ENCODE measurements at regions not wholly inside any gene's neighbourhood (a gene's known extent, or its start where the extent isn't known, plus 50 kb on each side); places are given as distances from the start of the nearest gene placed in this dataset.

GRCh38 chr6:126657561-126658175 is 317.8 kb downstream of the CENPW start:
- TF ChIP-seq, protein P1, sequence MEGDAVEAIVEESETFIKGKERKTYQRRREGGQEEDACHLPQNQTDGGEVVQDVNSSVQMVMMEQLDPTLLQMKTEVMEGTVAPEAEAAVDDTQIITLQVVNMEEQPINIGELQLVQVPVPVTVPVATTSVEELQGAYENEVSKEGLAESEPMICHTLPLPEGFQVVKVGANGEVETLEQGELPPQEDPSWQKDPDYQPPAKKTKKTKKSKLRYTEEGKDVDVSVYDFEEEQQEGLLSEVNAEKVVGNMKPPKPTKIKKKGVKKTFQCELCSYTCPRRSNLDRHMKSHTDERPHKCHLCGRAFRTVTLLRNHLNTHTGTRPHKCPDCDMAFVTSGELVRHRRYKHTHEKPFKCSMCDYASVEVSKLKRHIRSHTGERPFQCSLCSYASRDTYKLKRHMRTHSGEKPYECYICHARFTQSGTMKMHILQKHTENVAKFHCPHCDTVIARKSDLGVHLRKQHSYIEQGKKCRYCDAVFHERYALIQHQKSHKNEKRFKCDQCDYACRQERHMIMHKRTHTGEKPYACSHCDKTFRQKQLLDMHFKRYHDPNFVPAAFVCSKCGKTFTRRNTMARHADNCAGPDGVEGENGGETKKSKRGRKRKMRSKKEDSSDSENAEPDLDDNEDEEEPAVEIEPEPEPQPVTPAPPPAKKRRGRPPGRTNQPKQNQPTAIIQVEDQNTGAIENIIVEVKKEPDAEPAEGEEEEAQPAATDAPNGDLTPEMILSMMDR (IDR thresholded peaks at IDR 0.05; ENCODE audit: extremely low read depth, insufficient read depth, missing control alignments): peak; percentile 57
- in situ Hi-C loops (cut with MboI; ENCODE audit: low pct_unique_long_range_greater_than_20kb, low sequenced_read_pairs, unreplicated experiment): loop anchor here (25.0 kb wide), 1 partner anchor 470 kb away; no protein-coding TSS in a partner anchor
- DNase-seq (ENCODE audit: low spot score): peak; percentile 21

DNA sequence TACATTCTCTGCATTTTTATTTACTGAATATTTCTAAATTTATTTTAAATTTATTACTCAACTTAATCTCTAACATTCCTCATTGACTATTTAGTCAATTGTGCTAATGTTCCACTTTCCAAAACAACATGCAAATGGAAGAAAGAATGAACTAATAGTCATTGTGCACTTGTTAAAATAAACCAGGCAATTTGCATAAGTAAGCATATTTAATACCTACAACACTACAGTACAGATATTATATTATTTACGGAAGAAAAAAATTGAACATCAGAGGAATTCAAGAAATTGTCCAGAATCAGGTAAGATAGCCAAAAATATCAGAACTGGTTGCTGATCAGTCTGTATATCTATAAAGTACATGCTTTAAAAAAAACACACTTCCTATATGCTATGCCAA is 320.5 kb downstream of the CENPW start:
- DNase-seq (ENCODE audit: low spot score): no peak
- in situ Hi-C loops (cut with MboI; ENCODE audit: low pct_unique_long_range_greater_than_20kb, low sequenced_read_pairs, unreplicated experiment): loop anchor here (25.0 kb wide), 1 partner anchor 473 kb away; no protein-coding TSS in a partner anchor

DNA sequence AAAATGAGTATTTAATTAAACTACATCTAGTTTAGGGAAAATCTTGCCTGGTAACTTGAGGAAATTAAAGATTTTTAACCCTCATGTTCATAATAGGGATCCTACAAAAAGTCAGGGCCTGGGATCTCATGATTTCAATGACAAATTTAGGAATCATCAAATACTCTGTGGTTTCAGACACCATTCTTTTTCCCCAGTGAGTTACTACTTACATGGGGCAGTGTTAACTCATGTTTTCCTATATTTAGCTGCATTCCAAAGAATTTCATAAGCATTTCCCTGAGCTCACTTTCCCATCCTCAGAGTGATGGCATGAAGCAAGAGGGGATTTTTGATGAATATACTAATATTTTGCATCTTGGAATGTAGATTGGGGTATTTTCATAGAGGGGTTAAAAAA is 321.7 kb downstream of the CENPW start:
- no peak for DNase-seq (ENCODE audit: low spot score)
- TF ChIP-seq, protein P1 (IDR thresholded peaks at IDR 0.05; ENCODE audit: extremely low read depth, insufficient read depth, missing control alignments): no peak
- in situ Hi-C loops (cut with MboI; ENCODE audit: low pct_unique_long_range_greater_than_20kb, low sequenced_read_pairs, unreplicated experiment): loop anchor here (25.0 kb wide), 1 partner anchor 474 kb away; no protein-coding TSS in a partner anchor

More for the DNA sequence above, 320.5 kb downstream of the CENPW start:
- TF ChIP-seq, protein P1 (IDR thresholded peaks at IDR 0.05; ENCODE audit: extremely low read depth, insufficient read depth, missing control alignments): no peak

GRCh38 chr6:126662966-126663365 is 323.1 kb downstream of the CENPW start:
- TF ChIP-seq, protein P1 (IDR thresholded peaks at IDR 0.05; ENCODE audit: extremely low read depth, insufficient read depth, missing control alignments): no peak
- in situ Hi-C loops (cut with MboI; ENCODE audit: low pct_unique_long_range_greater_than_20kb, low sequenced_read_pairs, unreplicated experiment): loop anchor here (25.0 kb wide), 1 partner anchor 476 kb away; no protein-coding TSS in a partner anchor
- no peak for DNase-seq (ENCODE audit: low spot score)

GRCh38 chr6:126664271-126664670 is 324.4 kb downstream of the CENPW start:
- TF ChIP-seq, protein P1 (IDR thresholded peaks at IDR 0.05; ENCODE audit: extremely low read depth, insufficient read depth, missing control alignments): no peak
- in situ Hi-C loops (cut with MboI; ENCODE audit: low pct_unique_long_range_greater_than_20kb, low sequenced_read_pairs, unreplicated experiment): loop anchor here (25.0 kb wide), 1 partner anchor 477 kb away; no protein-coding TSS in a partner anchor
- no peak for DNase-seq (ENCODE audit: low spot score)

DNA sequence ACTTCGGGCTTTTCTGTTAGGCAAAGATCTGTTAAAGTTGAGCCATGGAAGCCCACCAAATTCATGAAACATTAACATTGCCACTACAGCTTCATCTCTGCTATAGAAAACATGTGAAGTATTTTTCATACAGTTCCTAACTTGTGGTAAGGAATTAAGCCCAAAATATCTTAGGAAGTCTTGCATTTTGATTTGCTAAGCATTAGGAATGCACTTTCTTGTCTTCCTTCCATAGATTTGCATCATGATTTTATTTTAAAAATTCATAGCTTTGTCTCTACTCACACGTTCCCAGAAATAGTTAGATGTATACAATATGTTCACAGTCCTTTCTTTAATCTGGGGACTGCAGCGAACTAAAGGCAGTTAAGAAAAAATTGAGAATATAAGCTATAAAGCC is 325.6 kb downstream of the CENPW start:
- no peak for DNase-seq (ENCODE audit: low spot score)
- in situ Hi-C loops (cut with MboI; ENCODE audit: low pct_unique_long_range_greater_than_20kb, low sequenced_read_pairs, unreplicated experiment): loop anchor here (25.0 kb wide), 1 partner anchor 478 kb away; no protein-coding TSS in a partner anchor
- TF ChIP-seq, protein P1 (IDR thresholded peaks at IDR 0.05; ENCODE audit: extremely low read depth, insufficient read depth, missing control alignments): no peak

Data from GM13977 (cell line).